Breast epithelium (tissue), 3 donors: ENCODE measurements at regions not wholly inside any gene's neighbourhood (a gene's known extent, or its start where the extent isn't known, plus 50 kb on each side); places are given as distances from the start of the nearest gene placed in this dataset.

ENCODE experiments used
- POLR2A ChIP-seq: fragments of 450-650 bp; IDR thresholded peaks from one replicate; pipeline ENCODE4 v1.6.1; 2016; ENCODE audit warnings: antibody characterized with exemption, mild to moderate bottlenecking, moderate library complexity
- POLR2AphosphoS5 ChIP-seq, 3 donors: sonication (generic); formaldehyde crosslinking; IDR thresholded peaks; one replicate each; pipeline ENCODE4 v1.6.1; 2017; ENCODE audit warnings: antibody characterized with exemption in 3 of 3
- TF ChIP-seq, protein P1 (sequence below), 3 donors: fragments of 450-650 bp; IDR thresholded peaks; one replicate each; pipeline ENCODE4 v1.5.1; 2016 to 2017; ENCODE audit warnings: antibody characterized with exemption in 3 of 3, mild to moderate bottlenecking in 3 of 3, moderate library complexity in 3 of 3

DNA sequence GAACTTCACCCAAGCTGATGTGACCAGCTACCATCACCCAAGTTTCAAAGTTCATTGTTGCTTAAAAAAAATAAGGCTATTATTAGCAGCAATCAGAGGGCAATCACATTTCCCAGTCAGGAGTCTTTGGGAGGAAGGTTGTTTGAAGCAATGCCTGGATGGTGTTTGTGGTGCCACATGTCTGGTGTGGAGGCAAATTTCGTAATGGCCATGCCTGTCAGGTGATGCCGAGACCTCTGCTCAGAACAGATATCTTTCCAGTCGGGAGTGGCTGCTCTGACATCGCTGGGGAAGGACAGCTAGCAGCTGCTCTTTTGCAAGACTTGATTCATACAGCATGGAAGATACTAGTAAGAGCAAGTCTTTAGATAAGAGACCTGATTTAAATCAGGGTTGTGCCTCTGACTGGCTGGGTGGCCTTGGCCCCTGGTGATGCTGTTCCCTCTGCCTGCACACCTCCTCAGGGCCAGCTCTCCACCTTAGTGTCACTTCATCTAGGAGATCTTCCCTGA, 187.8 kb upstream of the JUN start:
- TF ChIP-seq, protein P1, sequence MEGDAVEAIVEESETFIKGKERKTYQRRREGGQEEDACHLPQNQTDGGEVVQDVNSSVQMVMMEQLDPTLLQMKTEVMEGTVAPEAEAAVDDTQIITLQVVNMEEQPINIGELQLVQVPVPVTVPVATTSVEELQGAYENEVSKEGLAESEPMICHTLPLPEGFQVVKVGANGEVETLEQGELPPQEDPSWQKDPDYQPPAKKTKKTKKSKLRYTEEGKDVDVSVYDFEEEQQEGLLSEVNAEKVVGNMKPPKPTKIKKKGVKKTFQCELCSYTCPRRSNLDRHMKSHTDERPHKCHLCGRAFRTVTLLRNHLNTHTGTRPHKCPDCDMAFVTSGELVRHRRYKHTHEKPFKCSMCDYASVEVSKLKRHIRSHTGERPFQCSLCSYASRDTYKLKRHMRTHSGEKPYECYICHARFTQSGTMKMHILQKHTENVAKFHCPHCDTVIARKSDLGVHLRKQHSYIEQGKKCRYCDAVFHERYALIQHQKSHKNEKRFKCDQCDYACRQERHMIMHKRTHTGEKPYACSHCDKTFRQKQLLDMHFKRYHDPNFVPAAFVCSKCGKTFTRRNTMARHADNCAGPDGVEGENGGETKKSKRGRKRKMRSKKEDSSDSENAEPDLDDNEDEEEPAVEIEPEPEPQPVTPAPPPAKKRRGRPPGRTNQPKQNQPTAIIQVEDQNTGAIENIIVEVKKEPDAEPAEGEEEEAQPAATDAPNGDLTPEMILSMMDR (IDR thresholded peaks at IDR 0.05) = no peak
- TF ChIP-seq POLR2AphosphoS5 (IDR thresholded peaks at IDR 0.05) (no peak), POLR2A (no peak)
